Tibial nerve (tissue), 4 donors: ENCODE measurements at regions not wholly inside any gene's neighbourhood (a gene's known extent, or its start where the extent isn't known, plus 50 kb on each side); places are given as distances from the start of the nearest gene placed in this dataset.

Experiments used
- DNase-seq, 2 donors: peaks; one replicate each; pipeline ENCODE4 v3.0.0-alpha.2; 2019; ENCODE audit warnings: low spot score in 2 of 2
- H3K27ac ChIP-seq, 4 donors: fragments of 200-600 bp; sonication (generic) in 3 of 4; one replicate each; pipeline ENCODE4 v1.5.1; 2017 to 2019; ENCODE audit warnings: mild to moderate bottlenecking in 1 of 4
- H3K27me3 ChIP-seq, 2 donors: fragments of 200-600 bp; sonication (generic) in 1 of 2; one replicate each; pipeline versions ENCODE4 v1.5.1 to v1.6.0; 2017 to 2019
- H3K36me3 ChIP-seq, 3 donors: fragments of 200-600 bp; sonication (generic); one replicate each; pipeline ENCODE4 v1.5.1; 2018 to 2019
- H3K4me1 ChIP-seq, 4 donors: fragments of 200-600 bp; sonication (generic) in 3 of 4; one replicate each; pipeline ENCODE4 v1.5.1; 2017 to 2019
- H3K4me3 ChIP-seq, 4 donors: fragments of 200-600 bp; sonication (generic) in 3 of 4; one replicate each; pipeline ENCODE4 v1.5.1; 2017 to 2019; ENCODE audit warnings: mild to moderate bottlenecking in 1 of 4, moderate library complexity in 1 of 4
- H3K9me3 ChIP-seq, 4 donors: fragments of 200-600 bp; sonication (generic) in 3 of 4; one replicate each; pipeline ENCODE4 v1.5.1; 2017 to 2019
- EP300 ChIP-seq, 2 donors: sonication (generic); formaldehyde crosslinking; IDR thresholded peaks; one replicate each; pipeline ENCODE4 v1.6.1; 2017; ENCODE audit warnings: antibody characterized with exemption in 2 of 2, mild to moderate bottlenecking in 1 of 2
- POLR2A ChIP-seq, 2 donors: fragments of 450-650 bp; IDR thresholded peaks; one replicate each; pipeline ENCODE4 v1.6.1; 2017; ENCODE audit warnings: antibody characterized with exemption in 2 of 2, mild to moderate bottlenecking in 2 of 2, moderate library complexity in 2 of 2
- WGBS, 2 donors: methylation state at CpG; one replicate each; pipeline ENCODE4 v1.1.5; 2018; 5-methylcytosine and 5-hydroxymethylcytosine counted together
- TF ChIP-seq, protein P1 (sequence below), 5 experiments: fragments of 200-600 bp in 3 of 5; fragments of 450-650 bp in 2 of 5; sonication (generic) in 3 of 5; IDR thresholded peaks; one replicate each; pipeline ENCODE4 v1.5.1; 2016 to 2019; ENCODE audit warnings: antibody characterized with exemption in 5 of 5, mild to moderate bottlenecking in 3 of 5, moderate library complexity in 2 of 5

GRCh38 chr13:47837104-47837880, 163.8 kb downstream of the SUCLA2 start:
- Histone ChIP-seq H3K27ac (no peak overlapping the region), H3K27me3 (no peaks in the 10 kb centered on the region), H3K4me1 (no peaks in the 10 kb centered on the region), H3K4me3 (no peak overlapping the region), H3K36me3 (no peaks in the 10 kb centered on the region), H3K9me3 (no peaks in the 10 kb centered on the region)
- WGBS, 2 donors, result 83 to 89% methylated on average over 5 of the region's 5 CpGs
- no peak for TF ChIP-seq POLR2A (IDR thresholded peaks at IDR 0.05)
- no peak for TF ChIP-seq EP300 (IDR thresholded peaks at IDR 0.05)
- TF ChIP-seq, protein P1, sequence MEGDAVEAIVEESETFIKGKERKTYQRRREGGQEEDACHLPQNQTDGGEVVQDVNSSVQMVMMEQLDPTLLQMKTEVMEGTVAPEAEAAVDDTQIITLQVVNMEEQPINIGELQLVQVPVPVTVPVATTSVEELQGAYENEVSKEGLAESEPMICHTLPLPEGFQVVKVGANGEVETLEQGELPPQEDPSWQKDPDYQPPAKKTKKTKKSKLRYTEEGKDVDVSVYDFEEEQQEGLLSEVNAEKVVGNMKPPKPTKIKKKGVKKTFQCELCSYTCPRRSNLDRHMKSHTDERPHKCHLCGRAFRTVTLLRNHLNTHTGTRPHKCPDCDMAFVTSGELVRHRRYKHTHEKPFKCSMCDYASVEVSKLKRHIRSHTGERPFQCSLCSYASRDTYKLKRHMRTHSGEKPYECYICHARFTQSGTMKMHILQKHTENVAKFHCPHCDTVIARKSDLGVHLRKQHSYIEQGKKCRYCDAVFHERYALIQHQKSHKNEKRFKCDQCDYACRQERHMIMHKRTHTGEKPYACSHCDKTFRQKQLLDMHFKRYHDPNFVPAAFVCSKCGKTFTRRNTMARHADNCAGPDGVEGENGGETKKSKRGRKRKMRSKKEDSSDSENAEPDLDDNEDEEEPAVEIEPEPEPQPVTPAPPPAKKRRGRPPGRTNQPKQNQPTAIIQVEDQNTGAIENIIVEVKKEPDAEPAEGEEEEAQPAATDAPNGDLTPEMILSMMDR (IDR thresholded peaks at IDR 0.05), result no peak
- DNase-seq, result no peak

DNA sequence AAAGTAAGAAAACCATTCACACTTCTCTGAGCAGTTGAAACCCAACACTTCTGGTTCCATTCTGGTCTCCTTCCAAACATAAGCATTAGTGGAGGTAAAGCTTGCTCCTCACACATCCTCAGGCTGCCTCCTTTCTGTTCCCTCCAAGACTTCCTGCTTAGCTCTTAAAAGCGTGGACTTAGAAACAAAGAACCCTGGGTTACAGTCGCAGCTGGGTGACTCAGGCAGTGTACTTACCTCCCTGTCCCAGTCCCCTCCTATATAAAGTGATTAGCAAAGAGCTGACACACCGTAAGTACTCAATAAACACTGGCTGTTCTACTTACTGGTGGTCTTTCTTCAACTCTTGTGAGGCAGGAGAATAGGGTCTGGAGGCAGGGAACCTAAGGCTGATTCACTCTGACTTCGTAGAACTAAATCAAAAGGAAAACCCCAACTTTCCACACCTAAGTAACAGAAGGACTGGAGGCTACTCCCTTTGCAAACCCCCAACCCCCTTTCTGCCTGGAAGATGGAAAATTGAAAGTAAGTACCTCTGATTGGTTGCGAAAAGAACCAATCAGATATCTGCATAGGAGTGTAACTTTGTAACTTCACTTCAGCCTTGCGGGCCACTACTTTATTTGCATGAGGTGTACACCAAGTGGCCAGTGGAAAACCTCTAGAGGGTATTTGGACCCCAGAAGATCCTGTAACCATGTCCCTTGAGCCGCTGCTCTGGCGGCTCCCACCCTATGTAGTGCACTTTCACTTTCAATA, 165.4 kb downstream of the SUCLA2 start:
- TF ChIP-seq POLR2A (IDR thresholded peaks at IDR 0.05), result no peak
- TF ChIP-seq, protein P1 (IDR thresholded peaks at IDR 0.05), result no peak
- no peak for DNase-seq
- no peaks in the 10 kb centered on the region for H3K36me3 ChIP-seq
- H3K27me3 ChIP-seq, result no peaks in the 10 kb centered on the region
- 77 to 88% methylated on average over 8 of the region's 8 CpGs for WGBS, 2 donors
- no peaks in the 10 kb centered on the region for H3K9me3 ChIP-seq
- no peak overlapping the region for H3K4me3 ChIP-seq
- no peak overlapping the region for H3K27ac ChIP-seq
- H3K4me1 ChIP-seq, result no peaks in the 10 kb centered on the region

GRCh38 chr13:47832458-47832972, 168.6 kb downstream of the SUCLA2 start:
- TF ChIP-seq, protein P1 (IDR thresholded peaks at IDR 0.05), result no peak
- no peak for TF ChIP-seq EP300 (IDR thresholded peaks at IDR 0.05)
- no peak for TF ChIP-seq POLR2A (IDR thresholded peaks at IDR 0.05)
- no peak overlapping the region for H3K4me3 ChIP-seq
- H3K9me3 ChIP-seq, result no peaks in the 10 kb centered on the region
- 26 to 35% methylated on average over 1 of the region's 1 CpG for WGBS, 2 donors
- no peaks in the 10 kb centered on the region for H3K36me3 ChIP-seq
- no peaks in the 10 kb centered on the region for H3K27me3 ChIP-seq
- no peaks in the 10 kb centered on the region for H3K4me1 ChIP-seq
- DNase-seq, result no peak
- H3K27ac ChIP-seq, result no peak overlapping the region

DNA sequence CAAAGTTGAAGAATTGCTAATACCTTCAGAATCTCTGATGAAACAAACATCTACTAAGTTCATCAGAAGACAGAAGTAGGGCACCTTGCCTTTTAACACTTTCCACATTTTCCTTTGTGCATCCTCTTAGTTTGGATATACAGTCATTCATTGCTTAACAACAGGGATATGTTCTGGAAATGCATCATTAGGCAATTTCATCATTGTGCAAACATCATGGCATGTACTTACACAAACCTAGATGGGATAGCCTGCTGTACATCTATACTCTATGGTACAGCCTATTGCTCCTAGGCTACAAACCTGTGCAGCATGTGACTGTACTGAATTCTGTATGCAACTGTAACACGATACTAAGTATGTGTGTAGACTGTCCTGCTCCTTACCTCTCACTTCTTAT, 169.8 kb downstream of the SUCLA2 start:
- Histone ChIP-seq H3K27me3 (no peaks in the 10 kb centered on the region), H3K4me1 (no peaks in the 10 kb centered on the region), H3K27ac (no peak overlapping the region), H3K36me3 (no peaks in the 10 kb centered on the region), H3K9me3 (no peaks in the 10 kb centered on the region), H3K4me3 (no peak overlapping the region)
- TF ChIP-seq, protein P1 (IDR thresholded peaks at IDR 0.05), result no peak
- TF ChIP-seq EP300 (IDR thresholded peaks at IDR 0.05) (no peak), POLR2A (IDR thresholded peaks at IDR 0.05) (no peak)
- DNase-seq, result no peak
- 92 to 100% methylated on average over 1 of the region's 1 CpG for WGBS, 2 donors

GRCh38 chr13:47829690-47830089, 171.4 kb downstream of the SUCLA2 start:
- H3K27ac ChIP-seq, result no peak overlapping the region
- no peak for TF ChIP-seq EP300 (IDR thresholded peaks at IDR 0.05)
- TF ChIP-seq POLR2A (IDR thresholded peaks at IDR 0.05), result no peak
- TF ChIP-seq, protein P1 (IDR thresholded peaks at IDR 0.05), result no peak
- H3K27me3 ChIP-seq, result no peaks in the 10 kb centered on the region
- no peak for DNase-seq
- H3K36me3 ChIP-seq, result no peaks in the 10 kb centered on the region
- H3K4me1 ChIP-seq, result no peaks in the 10 kb centered on the region
- no peak overlapping the region for H3K4me3 ChIP-seq
- H3K9me3 ChIP-seq, result no peaks in the 10 kb centered on the region
- WGBS, 2 donors, result 82 to 91% methylated on average over 1 of the region's 1 CpG
